ENCODE measurements at regions not wholly inside any gene's neighbourhood (a gene's known extent, or its start where the extent isn't known, plus 50 kb on each side); places are given as distances from the start of the nearest gene placed in this dataset.
"Not testable (repeated sequence)": the region's sequence is repeated elsewhere in the genome, so short reads cannot be mapped to it uniquely, and the experiment has no call there.

- peaks cover 0 to 41% (median 22%) of the 10 kb centered on the region in 12 donors for H3K9me3 ChIP-seq
- H3K27me3 ChIP-seq: no peaks in the 10 kb centered on the region
- no peak overlapping the region for H3K4me3 ChIP-seq
- TF ChIP-seq POLR2A (IDR thresholded peaks at IDR 0.05) (no peak), CTCF (IDR thresholded peaks at IDR 0.05) (no peak)
- intact Hi-C loops (cut with DNase I): no loop called here
- DNase-seq (no peak), ATAC-seq (no peak)
- H3K4me1 ChIP-seq: no peaks in the 10 kb centered on the region
- H3K36me3 ChIP-seq: no peaks in the 10 kb centered on the region
- WGBS, 4 donors: 66 to 78% (median 74%) methylated on average over 1 of the region's 1 CpG
- H3K27ac ChIP-seq: no peak overlapping the region
Measured at GRCh38 chr3:153567011-153567410, 405.0 kb downstream of the RAP2B start.

GRCh38 chr3:153567556-153567955, 405.5 kb downstream of the RAP2B start:
- DNase-seq (no peak), ATAC-seq (no peak)
- Histone ChIP-seq H3K27me3 (no peaks in the 10 kb centered on the region), H3K4me3 (no peak overlapping the region), H3K9me3 (peaks cover 0 to 39% (median 18%) of the 10 kb centered on the region in 12 donors), H3K36me3 (no peaks in the 10 kb centered on the region), H3K27ac (no peak overlapping the region), H3K4me1 (no peaks in the 10 kb centered on the region)
- TF ChIP-seq CTCF (IDR thresholded peaks at IDR 0.05): no peak
- TF ChIP-seq POLR2A (IDR thresholded peaks at IDR 0.05): no peak
- intact Hi-C loops (cut with DNase I): no loop called here

GRCh38 chr3:153570481-153570880, 408.5 kb downstream of the RAP2B start:
- H3K27ac ChIP-seq; intact Hi-C loops (cut with DNase I); DNase-seq; H3K36me3 ChIP-seq; H3K4me3 ChIP-seq; ATAC-seq; H3K9me3 ChIP-seq; H3K27me3 ChIP-seq; H3K4me1 ChIP-seq: not testable (repeated sequence)
- WGBS, 4 donors: 85 to 91% (median 86%) methylated on average over 1 of the region's 1 CpG

- TF ChIP-seq POLR2A (IDR thresholded peaks at IDR 0.05): no peak
- no peak for TF ChIP-seq CTCF (IDR thresholded peaks at IDR 0.05)
- Histone ChIP-seq H3K27me3 (no peaks in the 10 kb centered on the region), H3K4me1 (no peaks in the 10 kb centered on the region), H3K4me3 (no peak overlapping the region), H3K27ac (no peak overlapping the region), H3K9me3 (peaks cover 0 to 10% (median 0%) of the 10 kb centered on the region in 12 donors), H3K36me3 (no peaks in the 10 kb centered on the region)
- intact Hi-C loops (cut with DNase I): no loop called here
- DNase-seq (no peak), ATAC-seq (no peak)
- WGBS, 4 donors: 82 to 87% (median 83%) methylated on average over 3 of the region's 3 CpGs
Measured at GRCh38 chr3:153572165-153572564, 410.1 kb downstream of the RAP2B start.

GRCh38 chr3:153572654-153573053, 410.6 kb downstream of the RAP2B start:
- Histone ChIP-seq H3K4me1 (no peaks in the 10 kb centered on the region), H3K9me3 (peaks cover 0 to 10% (median 0%) of the 10 kb centered on the region in 12 donors), H3K27ac (no peak overlapping the region), H3K36me3 (no peaks in the 10 kb centered on the region), H3K27me3 (no peaks in the 10 kb centered on the region), H3K4me3 (no peak overlapping the region)
- DNase-seq (no peak), ATAC-seq (no peak)
- intact Hi-C loops (cut with DNase I): no loop called here
- 65 to 75% (median 72%) methylated on average over 2 of the region's 2 CpGs for WGBS, 4 donors
- TF ChIP-seq CTCF (IDR thresholded peaks at IDR 0.05) (no peak), POLR2A (IDR thresholded peaks at IDR 0.05) (no peak)

Data from heart left ventricle (tissue), 16 donors.